DMS 273 treated with DMSO at 0.1 percent for 48 hours (cell line): ENCODE measurements at regions not wholly inside any gene's neighbourhood (a gene's known extent, or its start where the extent isn't known, plus 50 kb on each side); places are given as distances from the start of the nearest gene placed in this dataset.
"Not testable (repeated sequence)": the region's sequence is repeated elsewhere in the genome, so short reads cannot be mapped to it uniquely, and the experiment has no call there.

Source experiments
- DNase-seq: peaks from one replicate; lab custom pipeline; 2025; lab: John Stamatoyannopoulos, UW

- DNase-seq, result no peak
These were observed 250.3 kb downstream of the TTC32 start for GRCh38 chr2:19651466-19651865.

GRCh38 chr2:19649785-19650380 lies 251.9 kb downstream of the TTC32 start:
- DNase-seq, result no peak

- no peak for DNase-seq
These were observed 252.6 kb downstream of the TTC32 start for GRCh38 chr2:19649142-19649541.

- no peak for DNase-seq
These were observed 253.2 kb downstream of the TTC32 start for GRCh38 chr2:19648583-19648982.

GRCh38 chr2:19646987-19647386 lies 254.8 kb downstream of the TTC32 start:
- no peak for DNase-seq

- no peak for DNase-seq
These were observed 257.0 kb downstream of the TTC32 start for GRCh38 chr2:19644763-19645162.

GRCh38 chr2:19643117-19643518 lies 258.7 kb downstream of the TTC32 start:
- DNase-seq, result no peak

- DNase-seq, result no peak
These were observed 259.3 kb downstream of the TTC32 start for GRCh38 chr2:19642501-19642900.

GRCh38 chr2:19635951-19636510 lies 265.8 kb downstream of the TTC32 start:
- no peak for DNase-seq

- no peak for DNase-seq
These were observed 269.3 kb downstream of the TTC32 start for GRCh38 chr2:19632403-19632991.

- no peak for DNase-seq
These were observed 269.9 kb downstream of the TTC32 start for GRCh38 chr2:19631871-19632270.

GRCh38 chr2:19630921-19631320 lies 270.9 kb downstream of the TTC32 start:
- no peak for DNase-seq

- DNase-seq, result no peak
These were observed 268.9 kb upstream of the OSR1 start for GRCh38 chr2:19627359-19627758.

- DNase-seq, result no peak
These were observed 265.1 kb upstream of the OSR1 start for GRCh38 chr2:19623488-19623887.

- DNase-seq, result no peak
These were observed 258.9 kb upstream of the OSR1 start for GRCh38 chr2:19617257-19617848.

- DNase-seq, result not testable (repeated sequence)
These were observed 257.0 kb upstream of the OSR1 start for GRCh38 chr2:19615402-19615801.

- no peak for DNase-seq
These were observed 255.6 kb upstream of the OSR1 start for GRCh38 chr2:19614066-19614465.

- no peak for DNase-seq
These were observed 253.3 kb upstream of the OSR1 start for GRCh38 chr2:19611491-19612332.

- DNase-seq, result no peak
These were observed 250.8 kb upstream of the OSR1 start for GRCh38 chr2:19609266-19609665.

- no peak for DNase-seq
These were observed 249.7 kb upstream of the OSR1 start for GRCh38 chr2:19607931-19608771.

- no peak for DNase-seq
These were observed 249.0 kb upstream of the OSR1 start for GRCh38 chr2:19607400-19607799.

- no peak for DNase-seq
These were observed 242.6 kb upstream of the OSR1 start for GRCh38 chr2:19600982-19601381.
